Ovary (tissue), 7 donors: ENCODE measurements at regions not wholly inside any gene's neighbourhood (a gene's known extent, or its start where the extent isn't known, plus 50 kb on each side); places are given as distances from the start of the nearest gene placed in this dataset.

Experiments
- DNase-seq, 5 donors: peaks; one replicate each; pipeline ENCODE4 v3.0.0-alpha.2; 2019 to 2020
- H3K27ac ChIP-seq, 2 donors: fragments of 200-600 bp; one replicate each; pipeline versions ENCODE4 v1.5.1 to v1.8.0; 2019 to 2022
- H3K27me3 ChIP-seq: fragments of 200-600 bp; one replicate; pipeline ENCODE4 v1.8.0; 2022
- H3K36me3 ChIP-seq: fragments of 200-600 bp; sonication (generic); one replicate; pipeline ENCODE4 v1.5.1; 2019
- H3K4me1 ChIP-seq: one replicate; pipeline ENCODE4 v1.8.1; 2013; ENCODE audit warnings: mild to moderate bottlenecking, moderate library complexity; ENCODE audit not compliant: insufficient read depth
- H3K4me3 ChIP-seq: fragments of 200-600 bp; sonication (generic); one replicate; pipeline ENCODE4 v1.5.1; 2017
- H3K9me3 ChIP-seq, 2 donors: fragments of 200-600 bp in 1 of 2; sonication (generic) in 1 of 2; one replicate each; pipeline versions ENCODE4 v1.5.1 to v1.8.1; 2013 to 2019; ENCODE audit warnings: mild to moderate bottlenecking in 1 of 2, moderate library complexity in 1 of 2
- EP300 ChIP-seq: sonication (generic); formaldehyde crosslinking; IDR thresholded peaks from one replicate; pipeline ENCODE4 v1.6.1; 2017; ENCODE audit warnings: antibody characterized with exemption
- POLR2A ChIP-seq: fragments of 450-650 bp; IDR thresholded peaks from one replicate; pipeline ENCODE4 v1.6.1; 2017; ENCODE audit warnings: antibody characterized with exemption, mild to moderate bottlenecking, moderate library complexity
- WGBS, 3 donors: extraction: QIAGEN DNeasy Blood & Tissue Kit in 1 of 3; methylation state at CpG; one replicate each; pipeline versions ENCODE4 v1.1.5 to v1.1.7; 2013 to 2017; 5-methylcytosine and 5-hydroxymethylcytosine counted together
- intact Hi-C, 4 donors: fragments of 100-400 bp; cut with DNase I; formaldehyde crosslinking; loops; one replicate each; pipeline versions ENCODE4 v1.11.0 to v1.15.1; 2022 to 2023
- TF ChIP-seq, protein P1 (sequence below), 3 donors: fragments of 450-650 bp in 2 of 3; fragments of 200-600 bp in 1 of 3; IDR thresholded peaks; one replicate each; pipeline versions ENCODE4 v1.5.1 to v1.8.0; 2016 to 2022; ENCODE audit warnings: antibody characterized with exemption in 3 of 3, mild to moderate bottlenecking in 1 of 3
- donor health status: DM: no; HTN: no; CAD: no; lungs with moderate emphysema.
- donor health status: DM: no; HTN: no; CAD: no.
- donor health status: Bipolar disorder and iron deficiency.
- donor health status: DM: no; HTN: no; CAD: no.
- donor health status: DM: yes; HTN: yes; CAD: no.

DNA sequence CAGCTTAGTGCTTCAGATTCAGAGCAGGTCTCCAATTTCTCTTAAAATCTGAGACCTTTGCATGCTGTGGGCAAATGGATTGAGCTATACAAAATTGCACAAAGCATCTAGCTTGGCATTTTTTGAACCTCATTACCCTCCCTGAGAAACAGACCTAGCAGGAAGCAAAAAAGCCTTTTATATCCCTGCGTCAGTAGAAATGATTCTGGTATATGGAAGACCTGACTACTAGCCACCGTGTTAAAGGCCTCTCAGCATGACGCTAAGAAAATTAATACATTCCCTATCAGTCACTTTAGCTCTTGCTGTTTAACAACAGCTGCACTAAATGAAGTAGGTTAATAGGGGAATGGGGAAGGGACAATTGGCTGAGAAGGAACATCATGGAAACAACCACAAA, 110.7 kb upstream of the SMLR1 start:
- Histone ChIP-seq H3K27ac (no peak overlapping the region), H3K4me3 (no peak overlapping the region), H3K4me1 (no peaks in the 10 kb centered on the region), H3K9me3 (no peaks in the 10 kb centered on the region), H3K36me3 (no peaks in the 10 kb centered on the region), H3K27me3 (no peaks in the 10 kb centered on the region)
- TF ChIP-seq, protein P1, sequence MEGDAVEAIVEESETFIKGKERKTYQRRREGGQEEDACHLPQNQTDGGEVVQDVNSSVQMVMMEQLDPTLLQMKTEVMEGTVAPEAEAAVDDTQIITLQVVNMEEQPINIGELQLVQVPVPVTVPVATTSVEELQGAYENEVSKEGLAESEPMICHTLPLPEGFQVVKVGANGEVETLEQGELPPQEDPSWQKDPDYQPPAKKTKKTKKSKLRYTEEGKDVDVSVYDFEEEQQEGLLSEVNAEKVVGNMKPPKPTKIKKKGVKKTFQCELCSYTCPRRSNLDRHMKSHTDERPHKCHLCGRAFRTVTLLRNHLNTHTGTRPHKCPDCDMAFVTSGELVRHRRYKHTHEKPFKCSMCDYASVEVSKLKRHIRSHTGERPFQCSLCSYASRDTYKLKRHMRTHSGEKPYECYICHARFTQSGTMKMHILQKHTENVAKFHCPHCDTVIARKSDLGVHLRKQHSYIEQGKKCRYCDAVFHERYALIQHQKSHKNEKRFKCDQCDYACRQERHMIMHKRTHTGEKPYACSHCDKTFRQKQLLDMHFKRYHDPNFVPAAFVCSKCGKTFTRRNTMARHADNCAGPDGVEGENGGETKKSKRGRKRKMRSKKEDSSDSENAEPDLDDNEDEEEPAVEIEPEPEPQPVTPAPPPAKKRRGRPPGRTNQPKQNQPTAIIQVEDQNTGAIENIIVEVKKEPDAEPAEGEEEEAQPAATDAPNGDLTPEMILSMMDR (IDR thresholded peaks at IDR 0.05) = no peak
- TF ChIP-seq EP300 (no peak), POLR2A (no peak)
- DNase-seq = no peak
- intact Hi-C loops = no loop called here
- 90 to 94% (median 90%) methylated on average over 3 of the region's 3 CpGs for WGBS, 3 donors

DNA sequence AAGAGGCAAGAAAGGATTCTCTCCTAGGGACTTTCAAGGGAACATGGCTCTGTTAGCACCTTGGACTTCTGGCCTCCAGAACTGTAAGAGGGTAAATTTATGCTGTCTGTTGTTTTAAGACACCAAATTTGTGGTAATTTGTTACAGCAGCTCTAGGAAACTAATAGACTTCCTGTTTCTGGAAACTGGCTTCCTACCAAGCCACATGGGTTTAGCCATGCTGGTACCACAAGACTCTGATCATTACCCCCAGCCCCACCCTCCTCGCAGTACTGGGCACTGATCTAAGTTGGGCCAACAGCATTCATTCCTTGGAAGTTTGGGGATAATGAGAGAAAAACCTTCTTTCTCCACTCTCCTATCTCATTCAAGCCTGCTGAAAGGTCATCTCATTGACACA, 109.5 kb upstream of the SMLR1 start:
- H3K27me3 ChIP-seq = no peaks in the 10 kb centered on the region
- no peaks in the 10 kb centered on the region for H3K4me1 ChIP-seq
- TF ChIP-seq POLR2A (no peak), EP300 (no peak)
- TF ChIP-seq, protein P1 (IDR thresholded peaks at IDR 0.05) = no peak
- no peak for DNase-seq
- H3K9me3 ChIP-seq = no peaks in the 10 kb centered on the region
- H3K36me3 ChIP-seq = no peaks in the 10 kb centered on the region
- no peak overlapping the region for H3K27ac ChIP-seq
- H3K4me3 ChIP-seq = no peak overlapping the region
- intact Hi-C loops = no loop called here
- WGBS, 3 donors = 82 to 89% (median 84%) methylated on average over 1 of the region's 1 CpG

DNA sequence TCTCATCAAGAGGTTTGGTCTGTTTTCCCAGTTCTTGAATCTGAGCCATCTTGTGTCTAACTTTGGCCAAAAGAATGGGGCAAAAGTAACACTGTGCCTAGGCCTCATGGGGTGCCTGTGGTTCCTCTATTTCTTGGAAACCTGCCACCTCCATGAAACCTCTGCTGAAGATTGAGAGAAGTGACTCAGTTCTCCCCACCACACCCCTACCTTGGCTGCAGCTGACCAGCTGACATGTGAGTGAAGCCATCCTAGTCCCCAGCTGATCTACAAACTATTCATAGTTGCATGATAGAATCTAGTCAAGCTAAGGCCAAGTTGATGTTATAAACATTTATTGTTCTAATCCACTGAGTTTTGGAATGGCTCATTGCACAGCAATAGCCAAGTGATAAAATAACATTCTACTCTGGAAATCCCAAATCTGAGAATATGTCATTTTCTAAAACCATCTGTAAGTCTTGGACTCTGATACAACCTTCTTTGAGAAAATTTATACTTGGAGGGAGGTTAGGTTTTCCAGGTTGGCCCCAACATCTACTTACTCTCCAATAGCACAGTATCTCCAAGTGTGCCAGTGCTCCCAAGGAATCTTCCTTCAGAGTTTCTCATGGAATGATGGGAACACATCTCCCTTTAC, 107.0 kb upstream of the SMLR1 start:
- Histone ChIP-seq H3K9me3 (no peaks in the 10 kb centered on the region), H3K4me3 (no peak overlapping the region), H3K27ac (no peak overlapping the region), H3K4me1 (no peaks in the 10 kb centered on the region), H3K27me3 (no peaks in the 10 kb centered on the region), H3K36me3 (no peaks in the 10 kb centered on the region)
- intact Hi-C loops = no loop called here
- DNase-seq = no peak
- TF ChIP-seq, protein P1 (IDR thresholded peaks at IDR 0.05) = no peak
- TF ChIP-seq POLR2A (no peak), EP300 (no peak)

DNA sequence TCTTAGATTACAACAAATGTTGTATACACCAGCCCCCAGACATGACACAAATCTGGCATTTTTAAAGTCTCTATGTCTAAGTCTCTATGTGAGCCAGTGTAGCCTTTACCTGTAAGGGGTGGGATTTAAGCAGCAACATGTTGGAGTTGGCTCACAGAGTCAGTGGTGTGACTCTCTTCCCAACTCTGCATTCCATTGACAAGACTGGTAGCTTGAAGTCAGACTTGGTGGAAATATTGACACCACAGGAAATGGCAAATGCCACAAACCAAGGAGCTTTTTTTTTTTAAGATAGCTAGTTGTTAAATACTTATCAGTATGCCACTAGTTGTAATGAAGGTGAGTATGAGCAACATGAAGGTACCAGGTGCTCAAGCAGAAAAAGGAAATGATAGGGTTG, 103.1 kb upstream of the SMLR1 start:
- no peaks in the 10 kb centered on the region for H3K9me3 ChIP-seq
- no peak overlapping the region for H3K4me3 ChIP-seq
- no peak overlapping the region for H3K27ac ChIP-seq
- no peaks in the 10 kb centered on the region for H3K27me3 ChIP-seq
- H3K36me3 ChIP-seq = no peaks in the 10 kb centered on the region
- intact Hi-C loops = no loop called here
- no peak for DNase-seq
- no peak for TF ChIP-seq POLR2A
- TF ChIP-seq EP300 = no peak
- TF ChIP-seq, protein P1 (IDR thresholded peaks at IDR 0.05) = no peak
- H3K4me1 ChIP-seq = no peaks in the 10 kb centered on the region
